DND-41 (cell line): ENCODE measurements at regions not wholly inside any gene's neighbourhood (a gene's known extent, or its start where the extent isn't known, plus 50 kb on each side); places are given as distances from the start of the nearest gene placed in this dataset.

Experiments used
- EZH2 ChIP-seq: IDR thresholded peaks from 3 replicates; pipeline ENCODE4 v1.6.1; 2012; ENCODE audit warnings: borderline replicate concordance, low read depth, mild to moderate bottlenecking, moderate library complexity, low read length, inconsistent platforms; ENCODE audit not compliant: severe bottlenecking
- TF ChIP-seq, protein P1 (sequence below): IDR thresholded peaks from 2 replicates; pipeline ENCODE4 v1.5.1; 2012; ENCODE audit warnings: borderline replicate concordance, low read length, moderate library complexity, mild to moderate bottlenecking; ENCODE audit not compliant: poor library complexity, severe bottlenecking; ENCODE audit errors: extremely low read depth

DNA sequence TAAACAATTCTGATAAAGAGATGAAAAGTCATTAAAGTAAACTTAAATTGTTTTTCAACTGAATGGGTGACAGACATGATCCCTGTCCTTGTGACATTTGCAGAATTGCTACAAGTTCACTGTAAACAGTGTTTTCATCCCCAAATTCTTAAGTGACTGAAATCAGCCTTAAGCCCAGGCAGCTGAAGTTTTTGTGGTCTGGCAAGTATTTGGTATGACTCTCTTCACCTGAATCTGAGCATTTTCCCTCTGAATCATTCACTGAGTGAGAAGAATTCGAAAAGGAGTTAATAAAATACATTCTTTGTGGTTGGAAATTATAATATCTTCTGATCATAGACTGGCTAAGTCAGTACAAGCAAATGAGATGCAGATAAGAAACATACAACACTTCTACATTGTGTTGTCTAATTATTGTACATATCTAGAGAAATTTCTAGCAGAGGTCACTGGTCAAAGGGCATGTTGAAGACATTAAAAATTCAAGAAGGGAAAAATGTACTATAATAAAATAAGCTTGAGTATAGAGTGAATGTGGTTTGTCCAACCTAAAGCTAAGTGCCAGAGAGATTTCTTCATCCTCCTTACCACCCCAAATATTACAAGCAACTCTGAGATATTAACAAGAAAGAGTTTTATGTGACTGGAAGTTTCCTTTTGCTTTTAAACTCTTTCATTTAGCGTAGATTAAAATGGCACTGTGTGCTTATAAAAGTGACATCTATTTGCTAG is 177.8 kb upstream of the DIO2 start:
- TF ChIP-seq, protein P1, sequence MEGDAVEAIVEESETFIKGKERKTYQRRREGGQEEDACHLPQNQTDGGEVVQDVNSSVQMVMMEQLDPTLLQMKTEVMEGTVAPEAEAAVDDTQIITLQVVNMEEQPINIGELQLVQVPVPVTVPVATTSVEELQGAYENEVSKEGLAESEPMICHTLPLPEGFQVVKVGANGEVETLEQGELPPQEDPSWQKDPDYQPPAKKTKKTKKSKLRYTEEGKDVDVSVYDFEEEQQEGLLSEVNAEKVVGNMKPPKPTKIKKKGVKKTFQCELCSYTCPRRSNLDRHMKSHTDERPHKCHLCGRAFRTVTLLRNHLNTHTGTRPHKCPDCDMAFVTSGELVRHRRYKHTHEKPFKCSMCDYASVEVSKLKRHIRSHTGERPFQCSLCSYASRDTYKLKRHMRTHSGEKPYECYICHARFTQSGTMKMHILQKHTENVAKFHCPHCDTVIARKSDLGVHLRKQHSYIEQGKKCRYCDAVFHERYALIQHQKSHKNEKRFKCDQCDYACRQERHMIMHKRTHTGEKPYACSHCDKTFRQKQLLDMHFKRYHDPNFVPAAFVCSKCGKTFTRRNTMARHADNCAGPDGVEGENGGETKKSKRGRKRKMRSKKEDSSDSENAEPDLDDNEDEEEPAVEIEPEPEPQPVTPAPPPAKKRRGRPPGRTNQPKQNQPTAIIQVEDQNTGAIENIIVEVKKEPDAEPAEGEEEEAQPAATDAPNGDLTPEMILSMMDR: no peak
- no peak for TF ChIP-seq EZH2
